B cell (primary cell): ENCODE measurements at regions not wholly inside any gene's neighbourhood (a gene's known extent, or its start where the extent isn't known, plus 50 kb on each side); places are given as distances from the start of the nearest gene placed in this dataset.

Source experiments
- ATAC-seq: fragments of 200-7000 bp; cut with Tn5 transposase; one replicate; pipeline ENCODE4 v1.10.0; 2021; ENCODE audit warnings: low read depth, mild to moderate bottlenecking, moderate number of reproducible peaks, moderate library complexity
- CTCF ChIA-PET: fragments of 350-600 bp; sonication (Branson Sonifier 250); formaldehyde crosslinking; loops from one replicate; lab custom pipeline; 2021; ENCODE audit warnings: antibody characterized with exemption, inconsistent platforms; lab: Charles Lee
- POLR2A ChIA-PET: fragments of 350-600 bp; sonication (Branson Sonifier 250); formaldehyde crosslinking; loops from one replicate; lab custom pipeline; 2021; ENCODE audit warnings: antibody characterized with exemption; lab: Charles Lee
- DNase-seq: peaks from one replicate; pipeline ENCODE4 v3.0.0; 2013
- H2AFZ ChIP-seq: 2 replicates; pipeline ENCODE4 v1.6.1; 2012; ENCODE audit warnings: mild to moderate bottlenecking, low read depth, low read length; ENCODE audit not compliant: insufficient read depth, poor library complexity, severe bottlenecking
- H3K27ac ChIP-seq, 2 donors: 1 replicate in 1 of 2; 2 replicates in 1 of 2; pipeline ENCODE4 v1.5.1; 2012 to 2013; ENCODE audit warnings: low read length in 2 of 2, mild to moderate bottlenecking in 2 of 2, moderate library complexity in 1 of 2
- H3K27me3 ChIP-seq, 4 experiments: fragments of 200-600 bp in 1 of 4; sonication (generic) in 1 of 4; replicated peaks in 1 of 4; 1 replicate in 2 of 4; 2 replicates in 2 of 4; pipeline versions ENCODE4 v1.6.1 to v1.7.0; 2013 to 2016; ENCODE audit warnings: low read length in 3 of 4, mild to moderate bottlenecking in 2 of 4, mixed read lengths in 1 of 4, moderate library complexity in 1 of 4; ENCODE audit not compliant: insufficient read depth in 4 of 4, control insufficient read depth in 3 of 4; ENCODE audit errors: control extremely low read depth in 1 of 4
- H3K36me3 ChIP-seq, 2 experiments: replicated peaks in 1 of 2; 1 replicate in 1 of 2; 2 replicates in 1 of 2; pipeline versions ENCODE4 v1.6.1 to v1.7.1; 2013; ENCODE audit warnings: low read length in 1 of 2; ENCODE audit not compliant: insufficient read depth in 2 of 2, control insufficient read depth in 1 of 2; ENCODE audit errors: control extremely low read depth in 1 of 2, extremely low read depth in 1 of 2
- H3K4me1 ChIP-seq, 2 donors: fragments of 200-600 bp in 1 of 2; sonication (generic) in 1 of 2; 1 replicate in 1 of 2; 2 replicates in 1 of 2; pipeline versions ENCODE4 v1.5.1 to v1.6.1; 2013 to 2017; ENCODE audit warnings: low read length in 2 of 2; ENCODE audit not compliant: control insufficient read depth in 2 of 2, insufficient read depth in 2 of 2
- H3K4me2 ChIP-seq: replicated peaks from 2 replicates; pipeline ENCODE3; 2012; ENCODE audit warnings: mild to moderate bottlenecking, low read depth, low read length; ENCODE audit not compliant: poor library complexity, severe bottlenecking
- H3K4me3 ChIP-seq, 5 experiments: fragments of 200-600 bp in 1 of 5; sonication (generic) in 1 of 5; 1 replicate in 3 of 5; 2 replicates in 2 of 5; pipeline versions ENCODE4 v1.5.1 to v1.7.0; 2011 to 2016; ENCODE audit warnings: low read length in 4 of 5, mild to moderate bottlenecking in 4 of 5, low read depth in 2 of 5, control low read depth in 1 of 5, moderate library complexity in 1 of 5; ENCODE audit not compliant: insufficient read depth in 1 of 5; ENCODE audit errors: control extremely low read depth in 1 of 5, extremely low read depth in 1 of 5
- H3K79me2 ChIP-seq: fragments of 200-600 bp; sonication (generic); one replicate; pipeline ENCODE4 v1.6.0; 2016; ENCODE audit warnings: low read length; ENCODE audit not compliant: control insufficient read depth, insufficient read depth
- H3K9ac ChIP-seq: fragments of 200-600 bp; sonication (generic); 2 replicates; pipeline ENCODE4 v1.6.1; 2017; ENCODE audit warnings: mild to moderate bottlenecking, low read length, moderate library complexity
- H3K9me3 ChIP-seq, 3 donors: one replicate each; pipeline versions ENCODE4 v1.6.1 to v1.7.1; 2013; ENCODE audit warnings: low read length in 2 of 3; ENCODE audit not compliant: control insufficient read depth in 2 of 3, insufficient read depth in 1 of 3; ENCODE audit errors: control extremely low read depth in 1 of 3
- H4K20me1 ChIP-seq: 2 replicates; pipeline ENCODE4 v1.6.0; 2012; ENCODE audit warnings: mild to moderate bottlenecking, low read length; ENCODE audit not compliant: insufficient read depth, control insufficient read depth, poor library complexity, severe bottlenecking
- H3K27ac Mint-ChIP-seq: one replicate; pipeline ENCODE4 v1.8.0; 2021; ENCODE audit warnings: mixed read lengths
- H3K27me3 Mint-ChIP-seq: one replicate; pipeline ENCODE4 v1.8.0; 2021; ENCODE audit warnings: mixed read lengths
- H3K4me1 Mint-ChIP-seq: one replicate; pipeline ENCODE4 v1.8.0; 2021; ENCODE audit warnings: mixed read lengths
- H3K4me3 Mint-ChIP-seq: one replicate; pipeline ENCODE4 v1.8.0; 2021; ENCODE audit warnings: mixed read lengths
- H3K9me3 Mint-ChIP-seq: one replicate; pipeline ENCODE4 v1.8.0; 2022; ENCODE audit warnings: mixed read lengths; ENCODE audit not compliant: insufficient read depth
- EZH2 ChIP-seq: IDR thresholded peaks from 2 replicates; pipeline ENCODE4 v1.6.1; 2012; ENCODE audit warnings: borderline replicate concordance, low read depth, mild to moderate bottlenecking, moderate library complexity, low read length; ENCODE audit not compliant: insufficient read depth, poor library complexity, severe bottlenecking
- WGBS: methylation state at CpG from one replicate; pipeline ENCODE4 v1.1.5; 2013; ENCODE audit warnings: missing lambda C conversion rate; ENCODE audit not compliant: insufficient coverage; 5-methylcytosine and 5-hydroxymethylcytosine counted together
- intact Hi-C: fragments of 100-400 bp; cut with micrococcal nuclease; formaldehyde crosslinking; loops from one replicate; pipeline ENCODE4 v1.10.0; 2022
- TF ChIP-seq, protein P1 (sequence below): fragments of 200-600 bp; IDR thresholded peaks from one replicate; pipeline ENCODE4 v1.8.0; 2022; ENCODE audit warnings: antibody characterized with exemption, mild to moderate bottlenecking

DNA sequence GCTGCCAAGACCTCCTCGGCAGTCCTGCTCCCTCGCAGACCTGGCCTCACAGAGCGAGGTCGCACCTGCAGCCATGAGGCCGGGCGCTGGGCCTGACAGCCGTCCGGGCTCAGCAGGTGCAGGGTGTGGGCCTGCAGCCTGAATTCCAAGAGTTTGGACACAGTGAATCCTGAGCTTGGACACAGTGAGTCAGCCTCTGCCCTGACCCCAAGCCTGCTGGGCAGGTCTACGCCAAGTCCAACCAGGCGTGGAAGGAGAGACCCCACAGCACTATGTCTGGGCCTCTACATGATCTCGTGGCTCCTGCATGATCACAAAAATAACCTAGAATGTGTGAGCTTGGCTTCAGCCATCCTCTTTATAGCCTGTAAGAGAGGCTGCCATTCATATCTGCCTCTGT is 121.0 kb downstream of the C16orf95 start:
- ChIA-PET CTCF (no interaction called here), POLR2A (no interaction called here)
- no peak overlapping the region for H3K27ac Mint-ChIP-seq
- no peaks in the 10 kb centered on the region for H3K4me1 Mint-ChIP-seq
- no peaks in the 10 kb centered on the region for H3K9me3 Mint-ChIP-seq
- DNase-seq = no peak
- no peaks in the 10 kb centered on the region for H3K27me3 Mint-ChIP-seq
- TF ChIP-seq, protein P1, sequence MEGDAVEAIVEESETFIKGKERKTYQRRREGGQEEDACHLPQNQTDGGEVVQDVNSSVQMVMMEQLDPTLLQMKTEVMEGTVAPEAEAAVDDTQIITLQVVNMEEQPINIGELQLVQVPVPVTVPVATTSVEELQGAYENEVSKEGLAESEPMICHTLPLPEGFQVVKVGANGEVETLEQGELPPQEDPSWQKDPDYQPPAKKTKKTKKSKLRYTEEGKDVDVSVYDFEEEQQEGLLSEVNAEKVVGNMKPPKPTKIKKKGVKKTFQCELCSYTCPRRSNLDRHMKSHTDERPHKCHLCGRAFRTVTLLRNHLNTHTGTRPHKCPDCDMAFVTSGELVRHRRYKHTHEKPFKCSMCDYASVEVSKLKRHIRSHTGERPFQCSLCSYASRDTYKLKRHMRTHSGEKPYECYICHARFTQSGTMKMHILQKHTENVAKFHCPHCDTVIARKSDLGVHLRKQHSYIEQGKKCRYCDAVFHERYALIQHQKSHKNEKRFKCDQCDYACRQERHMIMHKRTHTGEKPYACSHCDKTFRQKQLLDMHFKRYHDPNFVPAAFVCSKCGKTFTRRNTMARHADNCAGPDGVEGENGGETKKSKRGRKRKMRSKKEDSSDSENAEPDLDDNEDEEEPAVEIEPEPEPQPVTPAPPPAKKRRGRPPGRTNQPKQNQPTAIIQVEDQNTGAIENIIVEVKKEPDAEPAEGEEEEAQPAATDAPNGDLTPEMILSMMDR = no peak
- no peak for TF ChIP-seq EZH2
- Histone ChIP-seq H3K4me1 (no peaks in the 10 kb centered on the region), H3K4me3 (no peak overlapping the region), H2AFZ (no peak overlapping the region), H3K9ac (no peak overlapping the region), H3K9me3 (peaks cover 0 to 5% (median 0%) of the 10 kb centered on the region in 3 donors), H3K27ac (no peak overlapping the region), H3K27me3 (no peaks in the 10 kb centered on the region), H4K20me1 (no peaks in the 10 kb centered on the region), H3K36me3 (no peaks in the 10 kb centered on the region), H3K79me2 (no peaks in the 10 kb centered on the region), H3K4me2 (no peak overlapping the region)
- intact Hi-C loops = no loop called here
- H3K4me3 Mint-ChIP-seq = no peak overlapping the region
- WGBS = 97% methylated on average over 9 of the region's 11 CpGs
- ATAC-seq = no peak

DNA sequence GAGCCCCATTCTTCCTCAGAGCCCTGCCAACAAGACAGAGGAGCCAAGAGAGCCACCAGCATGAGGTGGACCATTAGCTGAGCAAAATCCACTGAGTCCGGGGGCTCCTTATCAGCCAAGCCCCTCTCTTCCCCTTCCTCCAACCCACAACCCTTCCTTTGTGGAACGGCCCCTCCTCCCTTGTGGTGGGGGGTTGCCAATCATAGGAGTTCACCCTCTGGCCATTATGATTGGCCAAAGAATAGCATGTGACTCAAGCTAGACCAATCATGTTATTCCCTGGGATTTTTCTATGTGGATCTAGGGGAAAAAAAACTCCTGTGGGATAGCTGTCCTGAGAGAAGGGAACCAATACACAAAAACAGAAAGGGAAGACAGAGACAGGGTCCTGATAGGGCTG is 120.5 kb downstream of the C16orf95 start:
- Mint-ChIP-seq H3K27me3 (peaks cover 2% of the 10 kb centered on the region), H3K4me3 (no peak overlapping the region), H3K27ac (no peak overlapping the region), H3K4me1 (no peaks in the 10 kb centered on the region), H3K9me3 (no peaks in the 10 kb centered on the region)
- Histone ChIP-seq H3K4me1 (no peaks in the 10 kb centered on the region), H3K36me3 (no peaks in the 10 kb centered on the region), H3K27me3 (no peaks in the 10 kb centered on the region), H3K4me2 (no peak overlapping the region), H4K20me1 (no peaks in the 10 kb centered on the region), H3K27ac (no peak overlapping the region), H3K4me3 (no peak overlapping the region), H3K9me3 (peaks cover 0 to 5% (median 0%) of the 10 kb centered on the region in 3 donors), H3K9ac (no peak overlapping the region), H3K79me2 (no peaks in the 10 kb centered on the region), H2AFZ (no peak overlapping the region)
- no peak for ATAC-seq
- ChIA-PET POLR2A (no interaction called here), CTCF (no interaction called here)
- intact Hi-C loops = no loop called here
- WGBS = no CpG with 5 or more reads among the region's 2 CpGs
- no peak for TF ChIP-seq EZH2
- TF ChIP-seq, protein P1 = no peak
- no peak for DNase-seq
